Trophoblast cell (in vitro differentiated cells and primary cell): ENCODE measurements at regions not wholly inside any gene's neighbourhood (a gene's known extent, or its start where the extent isn't known, plus 50 kb on each side); places are given as distances from the start of the nearest gene placed in this dataset.

Experiments
- DNase-seq, 2 donors: peaks; one replicate each; pipeline ENCODE4 v3.0.0-alpha.2; 2016
- H2AFZ ChIP-seq: 2 replicates; pipeline ENCODE4 v1.6.1; 2013; ENCODE audit warnings: low read length, moderate library complexity, mild to moderate bottlenecking; ENCODE audit not compliant: insufficient read depth, poor library complexity
- H2AK5ac ChIP-seq: 2 replicates; pipeline ENCODE4 v1.6.1; 2013; ENCODE audit warnings: mild to moderate bottlenecking, low read length
- H2BK120ac ChIP-seq: 2 replicates; pipeline ENCODE4 v1.6.1; 2013; ENCODE audit warnings: low read length, mild to moderate bottlenecking, moderate library complexity; ENCODE audit not compliant: insufficient read depth, poor library complexity
- H2BK12ac ChIP-seq: 2 replicates; pipeline ENCODE4 v1.6.1; 2013; ENCODE audit warnings: mild to moderate bottlenecking, low read length, moderate library complexity
- H2BK5ac ChIP-seq: 2 replicates; pipeline ENCODE4 v1.6.1; 2013; ENCODE audit warnings: low read length, low read depth, moderate library complexity, mild to moderate bottlenecking; ENCODE audit not compliant: poor library complexity
- H3K14ac ChIP-seq: 2 replicates; pipeline ENCODE4 v1.6.1; 2013; ENCODE audit warnings: mild to moderate bottlenecking, low read length
- H3K18ac ChIP-seq: 2 replicates; pipeline ENCODE4 v1.6.1; 2013; ENCODE audit warnings: mild to moderate bottlenecking, low read length
- H3K23ac ChIP-seq: 2 replicates; pipeline ENCODE4 v1.6.1; 2013; ENCODE audit warnings: low read length
- H3K27ac ChIP-seq: 2 replicates; pipeline ENCODE4 v1.5.1; 2013; ENCODE audit warnings: low read depth, mild to moderate bottlenecking, inconsistent platforms, low read length, moderate library complexity
- H3K27me3 ChIP-seq: 2 replicates; pipeline ENCODE4 v1.6.1; 2013; ENCODE audit warnings: inconsistent platforms, mild to moderate bottlenecking, low read length, moderate library complexity; ENCODE audit not compliant: insufficient read depth
- H3K36me3 ChIP-seq, 2 experiments: 1 replicate in 1 of 2; 2 replicates in 1 of 2; pipeline ENCODE4 v1.6.1; 2013; ENCODE audit warnings: low read length in 2 of 2, mild to moderate bottlenecking in 2 of 2, moderate library complexity in 1 of 2; ENCODE audit not compliant: insufficient read depth in 2 of 2, control insufficient read depth in 1 of 2
- H3K4ac ChIP-seq: 2 replicates; pipeline ENCODE4 v1.6.1; 2013; ENCODE audit warnings: low read depth, mild to moderate bottlenecking, low read length, moderate library complexity
- H3K4me1 ChIP-seq, 2 experiments: 1 replicate in 1 of 2; 2 replicates in 1 of 2; pipeline ENCODE4 v1.6.1; 2013; ENCODE audit warnings: low read length in 2 of 2, mild to moderate bottlenecking in 2 of 2, moderate library complexity in 1 of 2; ENCODE audit not compliant: insufficient read depth in 2 of 2, control insufficient read depth in 1 of 2
- H3K4me2 ChIP-seq: 2 replicates; pipeline ENCODE4 v1.6.1; 2013; ENCODE audit warnings: inconsistent platforms, mild to moderate bottlenecking, low read length, moderate library complexity
- H3K4me3 ChIP-seq: 2 replicates; pipeline ENCODE4 v1.5.1; 2013; ENCODE audit warnings: mild to moderate bottlenecking, low read depth, low read length, inconsistent platforms
- H3K79me1 ChIP-seq: one replicate; pipeline ENCODE4 v1.6.1; 2013; ENCODE audit warnings: low read length
- H3K79me2 ChIP-seq: 2 replicates; pipeline ENCODE4 v1.6.1; 2013; ENCODE audit warnings: low read length, mild to moderate bottlenecking; ENCODE audit not compliant: control insufficient read depth, insufficient read depth, poor library complexity
- H3K9ac ChIP-seq: 2 replicates; pipeline ENCODE4 v1.6.1; 2013; ENCODE audit warnings: mild to moderate bottlenecking, low read length
- H3K9me3 ChIP-seq: 2 replicates; pipeline ENCODE4 v1.6.1; 2013; ENCODE audit warnings: low read depth, mild to moderate bottlenecking, control low read depth, inconsistent platforms, low read length; ENCODE audit not compliant: insufficient read depth
- H4K12ac ChIP-seq: 2 replicates; pipeline ENCODE4 v1.6.1; 2013; ENCODE audit warnings: low read depth, mild to moderate bottlenecking, low read length, moderate library complexity
- H4K8ac ChIP-seq: 2 replicates; pipeline ENCODE4 v1.6.1; 2013; ENCODE audit warnings: low read depth, mild to moderate bottlenecking, low read length, moderate library complexity
- H4K91ac ChIP-seq: one replicate; pipeline ENCODE4 v1.6.1; 2013; ENCODE audit warnings: low read depth, mild to moderate bottlenecking, low read length, moderate library complexity
- WGBS: extraction: QIAGEN DNeasy Blood & Tissue Kit; methylation state at CpG from one replicate; pipeline ENCODE4 v1.1.7; 2013; ENCODE audit warnings: missing lambda C conversion rate; ENCODE audit not compliant: insufficient read length, insufficient coverage; ENCODE audit errors: extremely low coverage; 5-methylcytosine and 5-hydroxymethylcytosine counted together

DNA sequence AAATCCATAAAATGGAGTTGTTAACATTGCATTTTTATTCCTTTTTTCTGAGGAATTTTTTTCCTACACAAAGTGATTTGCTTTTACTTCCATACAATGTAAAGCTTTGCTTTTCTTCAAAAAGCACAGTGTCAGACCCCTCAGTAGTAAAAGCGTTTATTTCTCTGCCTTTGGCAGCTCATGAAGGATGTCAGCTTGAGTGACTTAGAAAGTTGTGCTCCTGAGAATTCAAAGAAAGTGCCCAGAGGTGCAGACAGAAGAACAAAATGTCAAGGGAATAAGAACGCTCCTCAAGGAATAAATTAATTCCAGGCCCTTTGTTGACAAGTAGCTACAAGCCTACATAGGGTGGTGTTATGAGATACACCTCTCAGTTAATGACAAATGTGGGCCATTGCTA lies 369.3 kb upstream of the ADARB2 start:
- H3K27me3 ChIP-seq = no peaks in the 10 kb centered on the region
- no peak overlapping the region for H4K91ac ChIP-seq
- H2BK120ac ChIP-seq = no peak overlapping the region
- no peaks in the 10 kb centered on the region for H3K36me3 ChIP-seq
- H3K18ac ChIP-seq = no peak overlapping the region
- H4K8ac ChIP-seq = no peak overlapping the region
- peaks cover 2% of the 10 kb centered on the region for H3K79me1 ChIP-seq
- H4K12ac ChIP-seq = no peak overlapping the region
- H2BK5ac ChIP-seq = no peak overlapping the region
- peaks cover 0 to 2% of the 10 kb centered on the region in 2 experiments for H3K4me1 ChIP-seq
- no peak overlapping the region for H3K9ac ChIP-seq
- no peak overlapping the region for H3K4me2 ChIP-seq
- no peak overlapping the region for H2AFZ ChIP-seq
- H3K27ac ChIP-seq = no peak overlapping the region
- no CpG with 5 or more reads among the region's 2 CpGs for WGBS
- H3K23ac ChIP-seq = no peak overlapping the region
- no peak overlapping the region for H3K14ac ChIP-seq
- H3K4ac ChIP-seq = no peak overlapping the region
- no peak overlapping the region for H2AK5ac ChIP-seq
- H3K9me3 ChIP-seq = no peaks in the 10 kb centered on the region
- no peak for DNase-seq
- no peak overlapping the region for H3K4me3 ChIP-seq
- no peak overlapping the region for H2BK12ac ChIP-seq
- H3K79me2 ChIP-seq = no peaks in the 10 kb centered on the region

DNA sequence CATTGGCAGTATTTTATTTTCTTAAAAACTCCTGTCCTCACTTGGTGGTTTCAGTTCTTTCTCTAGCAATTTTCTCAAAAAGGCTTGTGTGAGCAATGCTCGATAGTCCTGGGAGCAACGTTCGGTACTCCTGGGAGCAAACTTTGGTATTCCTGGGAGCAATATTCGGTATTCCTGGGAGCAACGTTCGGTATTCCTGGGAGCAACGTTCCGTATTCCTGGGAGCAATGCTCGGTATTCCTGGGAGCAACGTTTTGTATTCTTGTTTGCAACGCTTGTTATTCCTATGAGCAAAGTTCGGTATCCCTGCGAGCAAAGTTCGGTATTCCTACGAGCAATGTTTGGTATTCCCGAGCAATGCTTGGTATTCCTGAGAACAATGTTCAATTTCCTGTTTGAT lies 362.0 kb upstream of the ADARB2 start:
- Histone ChIP-seq H3K79me1 (no peaks in the 10 kb centered on the region), H2BK120ac (no peak overlapping the region), H4K91ac (no peak overlapping the region), H3K9me3 (no peaks in the 10 kb centered on the region), H2BK12ac (no peak overlapping the region), H2AK5ac (no peak overlapping the region), H4K8ac (no peak overlapping the region), H3K27ac (no peak overlapping the region), H3K9ac (no peak overlapping the region), H3K4ac (no peak overlapping the region), H4K12ac (no peak overlapping the region), H3K4me3 (peak overlapping the region; percentile 20), H3K23ac (no peak overlapping the region), H3K36me3 (no peaks in the 10 kb centered on the region), H3K27me3 (no peaks in the 10 kb centered on the region), H3K4me1 (no peaks in the 10 kb centered on the region), H3K18ac (no peak overlapping the region), H2AFZ (no peak overlapping the region), H3K79me2 (no peaks in the 10 kb centered on the region), H3K14ac (no peak overlapping the region), H3K4me2 (no peak overlapping the region), H2BK5ac (no peak overlapping the region)
- DNase-seq = no peak
- WGBS = no CpG with 5 or more reads among the region's 16 CpGs

DNA sequence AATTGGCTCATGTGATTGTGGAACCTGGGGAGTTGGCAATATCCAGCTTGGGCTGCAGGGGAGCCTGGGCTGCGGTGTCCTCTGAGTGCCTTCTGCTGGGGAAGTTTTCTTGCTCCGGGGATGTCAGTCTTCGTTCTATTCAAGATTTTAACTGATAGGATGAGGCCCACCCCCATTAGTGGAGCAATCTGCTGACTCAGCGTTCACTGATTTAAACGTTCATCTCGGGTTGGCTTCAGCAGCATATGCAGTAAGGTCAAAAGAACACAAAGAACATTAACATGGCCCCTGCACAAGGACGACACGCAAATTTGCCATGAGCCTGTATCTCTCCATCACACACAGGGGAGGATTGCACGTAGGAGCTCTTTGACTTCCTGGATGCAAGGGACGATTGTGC lies 360.6 kb upstream of the ADARB2 start:
- H3K9ac ChIP-seq = no peak overlapping the region
- no peaks in the 10 kb centered on the region for H3K27me3 ChIP-seq
- no peak overlapping the region for H2AFZ ChIP-seq
- H3K18ac ChIP-seq = no peak overlapping the region
- no peak overlapping the region for H3K27ac ChIP-seq
- H3K14ac ChIP-seq = no peak overlapping the region
- H2BK12ac ChIP-seq = no peak overlapping the region
- no peaks in the 10 kb centered on the region for H3K4me1 ChIP-seq
- H4K91ac ChIP-seq = no peak overlapping the region
- H2AK5ac ChIP-seq = no peak overlapping the region
- no peak overlapping the region for H3K4me2 ChIP-seq
- H3K79me1 ChIP-seq = no peaks in the 10 kb centered on the region
- WGBS = no CpG with 5 or more reads among the region's 10 CpGs
- no peak overlapping the region for H3K4ac ChIP-seq
- H4K12ac ChIP-seq = no peak overlapping the region
- no peaks in the 10 kb centered on the region for H3K9me3 ChIP-seq
- H2BK120ac ChIP-seq = no peak overlapping the region
- H3K79me2 ChIP-seq = no peaks in the 10 kb centered on the region
- H3K23ac ChIP-seq = no peak overlapping the region
- H3K4me3 ChIP-seq = no peak overlapping the region
- no peak overlapping the region for H2BK5ac ChIP-seq
- no peaks in the 10 kb centered on the region for H3K36me3 ChIP-seq
- no peak for DNase-seq
- no peak overlapping the region for H4K8ac ChIP-seq

DNA sequence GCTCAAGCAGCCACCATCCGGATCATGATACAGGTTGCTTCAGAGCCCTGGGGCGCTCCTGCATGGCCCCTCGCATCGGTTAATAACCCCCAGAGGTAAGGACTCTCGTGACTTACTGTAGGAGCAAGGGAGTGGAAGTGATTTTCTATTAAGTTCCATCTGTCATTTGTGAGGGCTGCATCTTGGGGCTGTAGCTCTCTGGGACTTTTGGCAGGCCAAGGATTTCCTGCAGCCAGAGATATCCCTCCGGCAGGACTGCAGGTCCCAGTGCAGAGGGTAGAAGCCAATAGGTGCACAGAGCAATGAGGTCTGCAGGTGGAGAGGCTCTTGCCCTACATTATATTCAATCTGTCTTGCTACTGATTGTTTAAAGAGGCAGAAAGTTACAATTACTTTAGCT lies 356.8 kb upstream of the ADARB2 start:
- H3K23ac ChIP-seq = no peak overlapping the region
- no peaks in the 10 kb centered on the region for H3K79me1 ChIP-seq
- DNase-seq = no peak
- H3K18ac ChIP-seq = no peak overlapping the region
- no peak overlapping the region for H4K8ac ChIP-seq
- H2BK120ac ChIP-seq = no peak overlapping the region
- no peak overlapping the region for H3K14ac ChIP-seq
- no peak overlapping the region for H4K91ac ChIP-seq
- no peaks in the 10 kb centered on the region for H3K79me2 ChIP-seq
- H2BK12ac ChIP-seq = no peak overlapping the region
- H2BK5ac ChIP-seq = no peak overlapping the region
- H3K36me3 ChIP-seq = no peaks in the 10 kb centered on the region
- no peaks in the 10 kb centered on the region for H3K9me3 ChIP-seq
- H3K9ac ChIP-seq = no peak overlapping the region
- H3K27ac ChIP-seq = no peak overlapping the region
- no peak overlapping the region for H2AK5ac ChIP-seq
- no peak overlapping the region for H3K4me2 ChIP-seq
- H3K4me3 ChIP-seq = no peak overlapping the region
- no peaks in the 10 kb centered on the region for H3K4me1 ChIP-seq
- H3K27me3 ChIP-seq = no peaks in the 10 kb centered on the region
- H4K12ac ChIP-seq = no peak overlapping the region
- H2AFZ ChIP-seq = no peak overlapping the region
- H3K4ac ChIP-seq = no peak overlapping the region
- WGBS = no CpG with 5 or more reads among the region's 6 CpGs
